Gastroesophageal sphincter (tissue), 3 donors: ENCODE measurements at regions not wholly inside any gene's neighbourhood (a gene's known extent, or its start where the extent isn't known, plus 50 kb on each side); places are given as distances from the start of the nearest gene placed in this dataset.

Experiments used
- CTCF ChIP-seq, 4 experiments: fragments of 200-600 bp in 2 of 4; fragments of 450-650 bp in 2 of 4; sonication (generic) in 1 of 4; IDR thresholded peaks; one replicate each; pipeline ENCODE4 v1.5.1; 2017 to 2019; ENCODE audit warnings: antibody characterized with exemption in 4 of 4, mild to moderate bottlenecking in 2 of 4, moderate library complexity in 2 of 4
- POLR2A ChIP-seq, 2 donors: fragments of 450-650 bp; IDR thresholded peaks; one replicate each; pipeline ENCODE4 v1.6.1; 2017; ENCODE audit warnings: antibody characterized with exemption in 2 of 2, mild to moderate bottlenecking in 2 of 2, moderate library complexity in 1 of 2

- TF ChIP-seq POLR2A (IDR thresholded peaks at IDR 0.05) (no peak), CTCF (IDR thresholded peaks at IDR 0.05) (no peak)
These were observed 192.9 kb upstream of the SPTLC3 start for GRCh38 chr20:12815778-12816408.
